Retinal pigment epithelial cell (primary cell): ENCODE measurements at regions not wholly inside any gene's neighbourhood (a gene's known extent, or its start where the extent isn't known, plus 50 kb on each side); places are given as distances from the start of the nearest gene placed in this dataset.
A peak's percentile ranks its signal among the peaks of the same experiment; 100 is the strongest.

ENCODE experiments used
- DNase-seq: peaks from one replicate; pipeline ENCODE4 v3.0.0-alpha.2; 2010; ENCODE audit warnings: low read depth
- H3K4me3 ChIP-seq: 2 replicates; pipeline ENCODE4 v1.5.1; 2011; ENCODE audit warnings: mild to moderate bottlenecking, low read length, control low read depth, moderate library complexity
- TF ChIP-seq, protein P1 (sequence below): conservative IDR thresholded peaks from 2 replicates; pipeline ENCODE4 v1.5.1; 2011; ENCODE audit warnings: low read depth, low read length, control low read depth, inconsistent platforms

DNA sequence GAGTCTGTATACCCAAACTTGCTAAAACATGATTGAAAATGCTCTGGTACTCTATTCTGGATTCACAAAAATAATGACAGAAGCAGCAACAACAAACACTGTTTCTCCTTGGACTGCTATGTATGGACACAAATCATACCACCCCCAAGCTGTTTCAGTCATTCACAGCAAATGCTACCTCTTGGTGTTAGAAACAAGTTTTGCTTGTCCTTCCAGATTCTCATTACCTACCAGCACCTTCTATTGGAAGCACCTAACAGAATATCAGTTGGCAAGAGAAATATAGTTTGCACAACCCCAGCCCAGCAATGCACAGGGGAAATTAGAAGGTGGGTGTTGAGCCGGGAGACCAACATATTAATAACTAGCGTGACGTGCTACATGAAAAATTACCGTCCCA lies 1950.9 kb downstream of the C4orf33 start:
- TF ChIP-seq, protein P1, sequence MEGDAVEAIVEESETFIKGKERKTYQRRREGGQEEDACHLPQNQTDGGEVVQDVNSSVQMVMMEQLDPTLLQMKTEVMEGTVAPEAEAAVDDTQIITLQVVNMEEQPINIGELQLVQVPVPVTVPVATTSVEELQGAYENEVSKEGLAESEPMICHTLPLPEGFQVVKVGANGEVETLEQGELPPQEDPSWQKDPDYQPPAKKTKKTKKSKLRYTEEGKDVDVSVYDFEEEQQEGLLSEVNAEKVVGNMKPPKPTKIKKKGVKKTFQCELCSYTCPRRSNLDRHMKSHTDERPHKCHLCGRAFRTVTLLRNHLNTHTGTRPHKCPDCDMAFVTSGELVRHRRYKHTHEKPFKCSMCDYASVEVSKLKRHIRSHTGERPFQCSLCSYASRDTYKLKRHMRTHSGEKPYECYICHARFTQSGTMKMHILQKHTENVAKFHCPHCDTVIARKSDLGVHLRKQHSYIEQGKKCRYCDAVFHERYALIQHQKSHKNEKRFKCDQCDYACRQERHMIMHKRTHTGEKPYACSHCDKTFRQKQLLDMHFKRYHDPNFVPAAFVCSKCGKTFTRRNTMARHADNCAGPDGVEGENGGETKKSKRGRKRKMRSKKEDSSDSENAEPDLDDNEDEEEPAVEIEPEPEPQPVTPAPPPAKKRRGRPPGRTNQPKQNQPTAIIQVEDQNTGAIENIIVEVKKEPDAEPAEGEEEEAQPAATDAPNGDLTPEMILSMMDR, result no peak
- no peak for DNase-seq
- no peak overlapping the region for H3K4me3 ChIP-seq

DNA sequence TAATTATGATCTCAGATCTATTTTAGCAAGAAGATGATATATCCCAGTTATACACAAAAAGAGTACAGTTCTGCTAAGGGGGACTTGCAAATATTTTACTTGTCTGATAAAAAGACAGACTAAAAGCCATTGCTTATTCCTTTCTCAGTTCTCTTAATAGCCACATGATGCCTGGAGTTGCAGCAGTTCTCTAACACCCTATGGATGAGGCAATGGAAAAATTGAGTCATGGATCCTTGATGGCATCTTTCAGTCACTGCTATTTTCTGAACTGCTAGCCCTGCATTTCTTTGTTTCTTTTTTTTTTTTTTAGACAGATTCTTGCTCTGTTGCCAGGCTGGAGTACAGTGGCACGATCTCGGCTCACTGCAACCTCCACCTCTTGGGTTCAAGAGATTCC lies 1956.7 kb downstream of the C4orf33 start:
- H3K4me3 ChIP-seq, result no peak overlapping the region
- peak; percentile 3 for DNase-seq
- TF ChIP-seq, protein P1, result no peak

DNA sequence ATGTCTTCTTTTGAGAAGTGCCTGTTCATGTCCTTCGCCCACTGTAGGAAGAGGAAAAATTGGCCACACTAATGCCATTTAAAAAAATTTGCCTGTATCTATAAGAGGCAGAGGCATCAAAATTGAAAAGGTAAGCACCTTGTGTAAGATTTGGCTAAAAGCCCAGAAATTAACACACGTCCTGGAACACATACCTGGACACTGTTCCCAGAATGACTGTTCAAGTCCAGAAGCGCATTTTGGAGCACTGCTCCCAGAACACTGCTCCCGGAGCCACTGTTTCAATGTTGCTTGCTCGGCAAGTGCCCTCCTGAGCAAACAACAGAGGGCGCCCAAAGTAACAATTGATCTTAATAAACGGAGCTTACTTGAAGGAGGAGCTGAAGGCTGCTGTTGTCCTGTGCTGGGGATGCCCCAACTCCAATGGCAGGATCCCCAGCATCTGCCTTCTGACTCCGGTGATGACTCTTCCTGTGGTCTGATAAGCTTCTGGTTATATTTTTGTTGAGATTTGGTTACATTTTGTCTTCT lies 1958.6 kb downstream of the C4orf33 start:
- no peak for DNase-seq
- H3K4me3 ChIP-seq, result no peak overlapping the region
- TF ChIP-seq, protein P1, result no peak

DNA sequence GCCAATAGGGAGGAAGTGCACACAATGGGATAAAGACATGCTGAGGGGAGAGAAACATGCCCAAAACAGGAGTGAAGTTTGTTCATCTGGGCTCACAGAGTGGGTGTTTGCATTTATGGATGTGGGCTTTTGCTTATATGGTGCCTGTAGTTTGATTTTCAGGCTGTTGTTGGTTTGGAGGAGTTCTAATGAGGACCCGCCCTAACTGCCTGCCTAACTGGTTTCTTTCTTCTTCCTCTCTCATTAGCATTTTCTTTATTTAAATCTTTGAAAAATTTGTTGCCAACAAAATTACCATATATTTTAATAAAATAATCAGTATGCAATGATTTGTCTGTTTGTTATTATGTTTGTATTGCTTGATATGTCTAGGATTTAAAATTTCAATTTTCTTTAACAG lies 1965.8 kb downstream of the C4orf33 start:
- no peak for DNase-seq
- TF ChIP-seq, protein P1, result no peak
- no peak overlapping the region for H3K4me3 ChIP-seq

DNA sequence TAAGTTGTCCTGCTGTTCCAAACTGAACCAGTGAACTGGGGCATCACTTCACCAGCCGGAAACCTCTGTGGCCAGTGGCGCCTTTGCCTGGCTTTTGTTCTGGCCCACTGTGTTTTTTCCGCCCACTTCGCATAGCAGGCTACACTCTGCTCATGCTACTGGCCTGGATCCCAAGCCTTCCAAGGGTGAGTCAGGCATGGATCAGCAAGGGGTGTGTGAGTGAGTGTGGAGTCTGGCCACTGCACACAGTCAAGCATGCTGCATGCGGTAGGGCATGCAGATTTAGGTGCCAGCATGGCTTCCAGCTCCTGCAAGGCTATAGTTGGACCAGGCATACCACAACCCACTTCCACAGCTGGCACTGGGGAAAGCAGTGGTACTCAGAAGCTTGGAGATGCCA lies 1967.9 kb downstream of the C4orf33 start:
- TF ChIP-seq, protein P1, result no peak
- DNase-seq, result no peak
- no peak overlapping the region for H3K4me3 ChIP-seq

DNA sequence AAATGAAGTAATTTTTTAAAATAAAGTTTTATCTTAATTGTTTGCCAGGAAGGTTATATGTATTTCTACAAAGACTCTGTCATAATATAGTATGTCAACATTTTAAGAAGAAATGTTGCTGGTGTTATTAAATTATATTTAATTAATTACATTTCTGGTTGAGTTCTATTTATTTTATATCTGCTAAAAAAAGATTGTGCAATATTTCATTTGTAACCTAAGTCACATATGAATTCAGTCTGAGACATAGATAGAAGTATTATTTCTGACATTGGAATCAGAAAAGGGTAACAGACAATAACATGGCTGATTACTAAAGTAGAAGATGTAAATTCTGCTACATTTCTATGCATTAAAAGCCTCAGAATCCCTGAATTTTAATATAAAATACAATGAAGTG lies 1985.1 kb downstream of the C4orf33 start:
- TF ChIP-seq, protein P1, result no peak
- no peak overlapping the region for H3K4me3 ChIP-seq
- no peak for DNase-seq

DNA sequence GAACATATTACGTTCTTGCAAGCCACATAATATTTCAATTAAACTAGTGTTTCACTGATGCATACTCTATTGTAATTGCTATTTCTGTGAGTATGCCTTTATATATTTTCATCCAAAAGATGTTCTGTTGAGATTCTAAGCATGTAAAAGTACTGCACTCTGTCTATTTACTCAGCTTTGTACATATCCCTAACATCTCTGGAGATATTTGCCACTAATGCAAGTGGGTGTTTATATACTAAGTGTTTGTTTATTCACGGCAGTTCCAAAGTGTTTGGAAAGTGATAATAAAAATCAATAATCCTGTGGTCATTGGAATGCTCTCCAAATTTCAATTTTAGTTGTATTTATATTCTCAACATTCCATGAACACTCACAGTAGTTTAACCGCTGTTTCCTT lies 1989.0 kb downstream of the C4orf33 start:
- no peak for DNase-seq
- no peak overlapping the region for H3K4me3 ChIP-seq
- TF ChIP-seq, protein P1, result no peak
